HepG2 (cell line): ENCODE measurements at regions not wholly inside any gene's neighbourhood (a gene's known extent, or its start where the extent isn't known, plus 50 kb on each side); places are given as distances from the start of the nearest gene placed in this dataset.

Experiments used
- ATAC-seq: fragments of 200-7000 bp; cut with Tn5 transposase; 3 replicates; pipeline ENCODE4 v1.9.1; 2020; ENCODE audit warnings: mild to moderate bottlenecking, moderate library complexity
- BruUV-seq: library from RNA; stranded (reverse); fragments of 400-500 nt; replicated peaks from 2 replicates; lab custom pipeline; 2021; lab: Mats Ljungman, UMichigan
- CTCF ChIA-PET: fragments of 300-600 bp; formaldehyde crosslinking; extraction: SDS; loops from one replicate; lab custom pipeline; 2021; ENCODE audit warnings: low total read pairs, inconsistent platforms, low intra/inter-chr PET ratio; lab: Yijun Ruan, JAX
- POLR2A ChIA-PET: fragments of 350-600 bp; sonication (Branson Sonifier 250); formaldehyde crosslinking; loops from one replicate; lab custom pipeline; 2020; ENCODE audit warnings: antibody characterized with exemption, inconsistent platforms; lab: Yijun Ruan, JAX
- DNase-seq: peaks from one replicate; pipeline ENCODE4 v3.0.0-alpha.2; 2015; ENCODE audit warnings: low spot score
- FAIRE-seq: peaks from 3 replicates; lab custom pipeline; 2011; peaks lifted over from hg19 to GRCh38; lab: Jason Lieb, UNC
- H2AFZ ChIP-seq: one replicate; pipeline ENCODE4 v1.6.1; 2011; ENCODE audit warnings: low read length, inconsistent platforms
- H3K27ac ChIP-seq: fragments of 300-600 bp; 3 replicates; pipeline ENCODE4 v1.8.0; 2011; ENCODE audit warnings: mixed run types, mild to moderate bottlenecking, mixed read lengths, low read length, inconsistent platforms; ENCODE audit not compliant: insufficient read depth; ENCODE audit errors: extremely low read length
- H3K27me3 ChIP-seq, 2 experiments: fragments of 200-600 bp in 1 of 2; 2 replicates in 1 of 2; 3 replicates in 1 of 2; pipeline versions ENCODE4 v1.6.0 to v1.8.0; 2011; ENCODE audit warnings: low read length in 2 of 2, mild to moderate bottlenecking in 2 of 2, moderate library complexity in 2 of 2, inconsistent platforms in 1 of 2; ENCODE audit not compliant: insufficient read depth in 2 of 2, control insufficient read depth in 1 of 2
- H3K36me3 ChIP-seq, 2 experiments: fragments of 200-600 bp in 1 of 2; replicated peaks in 1 of 2; 2 replicates in 1 of 2; 3 replicates in 1 of 2; pipeline versions ENCODE4 v1.5.1 to v1.8.0; 2011; ENCODE audit warnings: low read length in 2 of 2, inconsistent platforms in 1 of 2; ENCODE audit not compliant: insufficient read depth in 2 of 2, control insufficient read depth in 1 of 2
- H3K4me1 ChIP-seq: 2 replicates; pipeline ENCODE4 v1.5.1; 2012; ENCODE audit warnings: low read length, inconsistent platforms; ENCODE audit not compliant: insufficient read depth
- H3K4me2 ChIP-seq: 2 replicates; pipeline ENCODE4 v1.6.0; 2011; ENCODE audit warnings: low read depth, low read length, inconsistent platforms
- H3K4me3 ChIP-seq, 3 experiments: fragments of 200-600 bp in 1 of 3; sonication (generic), shearing (Covaris generic) in 1 of 3; replicated peaks in 1 of 3; 2 replicates each; pipeline ENCODE4 v1.5.1; 2011 to 2016; ENCODE audit warnings: low read length in 3 of 3, inconsistent platforms in 2 of 3, low read depth in 2 of 3, mild to moderate bottlenecking in 2 of 3, control low read depth in 1 of 3, mixed read lengths in 1 of 3; ENCODE audit not compliant: insufficient read depth in 1 of 3
- H3K79me2 ChIP-seq: one replicate; pipeline ENCODE4 v1.6.1; 2011; ENCODE audit warnings: low read length, inconsistent platforms; ENCODE audit not compliant: insufficient read depth
- H3K9ac ChIP-seq: 2 replicates; pipeline ENCODE4 v1.6.0; 2011; ENCODE audit warnings: mild to moderate bottlenecking, low read depth, low read length, inconsistent platforms; ENCODE audit not compliant: insufficient read depth
- H3K9me3 ChIP-seq: 2 replicates; pipeline ENCODE4 v1.5.1; 2012; ENCODE audit warnings: mild to moderate bottlenecking, low read length
- H4K20me1 ChIP-seq: 2 replicates; pipeline ENCODE4 v1.6.0; 2011; ENCODE audit warnings: inconsistent platforms, mild to moderate bottlenecking, low read length, moderate library complexity; ENCODE audit not compliant: insufficient read depth
- AKAP8 ChIP-seq: sonication (generic); formaldehyde crosslinking; IDR thresholded peaks from 2 replicates; pipeline ENCODE4 v1.5.1; 2020; ENCODE audit warnings: mild to moderate bottlenecking, missing genetic modification reagents
- EP300 ChIP-seq, 3 experiments: sonication (generic) in 1 of 3; formaldehyde crosslinking in 1 of 3; IDR thresholded peaks; 2 replicates each; pipeline versions ENCODE4 v1.5.1 to v1.6.1; 2011 to 2020; ENCODE audit warnings: low read depth in 2 of 3, low read length in 2 of 3, borderline replicate concordance in 1 of 3, improper control_type of control experiment in 1 of 3, mild to moderate bottlenecking in 1 of 3, missing genetic modification reagents in 1 of 3, moderate library complexity in 1 of 3
- POLR2G ChIP-seq: fragments of 200-400 bp; formaldehyde crosslinking; IDR thresholded peaks from 2 replicates; pipeline ENCODE4 v1.6.1; 2018; ENCODE audit warnings: mild to moderate bottlenecking, low read depth, low read length, moderate library complexity
- SRF ChIP-seq: IDR thresholded peaks from 2 replicates; pipeline ENCODE4 v1.6.1; 2011; ENCODE audit warnings: mild to moderate bottlenecking, low read depth, low read length, moderate library complexity
- ZFX ChIP-seq: sonication (generic); formaldehyde crosslinking; IDR thresholded peaks from 2 replicates; pipeline ENCODE4 v1.4.0; 2020; ENCODE audit warnings: mild to moderate bottlenecking, low read depth, missing genetic modification reagents, moderate library complexity
- WGBS: methylation state at CpG from one replicate; pipeline ENCODE4 v1.1.6; 2017; ENCODE audit warnings: low lambda C conversion rate; 5-methylcytosine and 5-hydroxymethylcytosine counted together
- in situ Hi-C: cut with HindIII; loops from 2 replicates; pipeline ENCODE4 v1.10.0; 2017; ENCODE audit warnings: low pct_unique_long_range_greater_than_20kb; ENCODE audit not compliant: extremely low pct_ligation_motif_present
- intact Hi-C: fragments of 100-400 bp; cut with micrococcal nuclease; formaldehyde crosslinking; loops from one replicate; pipeline ENCODE4 v1.10.0; 2022; ENCODE audit not compliant: unreplicated experiment
- TF ChIP-seq, protein P1 (sequence below): sonication (generic); formaldehyde crosslinking; conservative IDR thresholded peaks from 2 replicates; pipeline ENCODE4 v1.8.0; 2022; ENCODE audit warnings: missing genetic modification reagents
- TF ChIP-seq, protein P2 (sequence below): sonication (generic); formaldehyde crosslinking; IDR thresholded peaks from 2 replicates; pipeline ENCODE4 v1.5.0; 2020; ENCODE audit warnings: mild to moderate bottlenecking, missing genetic modification reagents

DNA sequence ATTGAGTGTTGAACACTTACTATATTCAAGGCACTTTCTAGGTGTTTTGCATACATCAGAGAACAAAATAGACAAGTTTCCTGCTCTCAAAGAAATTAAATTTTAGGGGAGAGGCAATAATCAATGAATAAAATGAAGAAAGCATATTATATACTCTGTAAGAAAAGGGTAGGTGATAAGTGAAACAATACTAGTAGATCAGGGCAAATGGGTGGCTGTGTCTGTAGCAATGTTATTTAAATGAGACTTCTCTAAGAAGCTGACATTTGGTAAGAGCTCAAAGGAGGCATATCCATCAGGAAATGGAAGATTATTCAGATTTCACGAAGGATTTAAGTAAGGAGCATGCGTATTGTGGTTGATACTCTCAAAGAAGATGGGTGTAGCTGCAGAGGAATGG, 1291.6 kb downstream of the NSUN3 start (continued):
- TF ChIP-seq, protein P1, sequence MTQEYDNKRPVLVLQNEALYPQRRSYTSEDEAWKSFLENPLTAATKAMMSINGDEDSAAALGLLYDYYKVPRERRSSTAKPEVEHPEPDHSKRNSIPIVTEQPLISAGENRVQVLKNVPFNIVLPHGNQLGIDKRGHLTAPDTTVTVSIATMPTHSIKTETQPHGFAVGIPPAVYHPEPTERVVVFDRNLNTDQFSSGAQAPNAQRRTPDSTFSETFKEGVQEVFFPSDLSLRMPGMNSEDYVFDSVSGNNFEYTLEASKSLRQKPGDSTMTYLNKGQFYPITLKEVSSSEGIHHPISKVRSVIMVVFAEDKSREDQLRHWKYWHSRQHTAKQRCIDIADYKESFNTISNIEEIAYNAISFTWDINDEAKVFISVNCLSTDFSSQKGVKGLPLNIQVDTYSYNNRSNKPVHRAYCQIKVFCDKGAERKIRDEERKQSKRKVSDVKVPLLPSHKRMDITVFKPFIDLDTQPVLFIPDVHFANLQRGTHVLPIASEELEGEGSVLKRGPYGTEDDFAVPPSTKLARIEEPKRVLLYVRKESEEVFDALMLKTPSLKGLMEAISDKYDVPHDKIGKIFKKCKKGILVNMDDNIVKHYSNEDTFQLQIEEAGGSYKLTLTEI (CRISPR knock-in tag) = no peak
- TF ChIP-seq, protein P2, sequence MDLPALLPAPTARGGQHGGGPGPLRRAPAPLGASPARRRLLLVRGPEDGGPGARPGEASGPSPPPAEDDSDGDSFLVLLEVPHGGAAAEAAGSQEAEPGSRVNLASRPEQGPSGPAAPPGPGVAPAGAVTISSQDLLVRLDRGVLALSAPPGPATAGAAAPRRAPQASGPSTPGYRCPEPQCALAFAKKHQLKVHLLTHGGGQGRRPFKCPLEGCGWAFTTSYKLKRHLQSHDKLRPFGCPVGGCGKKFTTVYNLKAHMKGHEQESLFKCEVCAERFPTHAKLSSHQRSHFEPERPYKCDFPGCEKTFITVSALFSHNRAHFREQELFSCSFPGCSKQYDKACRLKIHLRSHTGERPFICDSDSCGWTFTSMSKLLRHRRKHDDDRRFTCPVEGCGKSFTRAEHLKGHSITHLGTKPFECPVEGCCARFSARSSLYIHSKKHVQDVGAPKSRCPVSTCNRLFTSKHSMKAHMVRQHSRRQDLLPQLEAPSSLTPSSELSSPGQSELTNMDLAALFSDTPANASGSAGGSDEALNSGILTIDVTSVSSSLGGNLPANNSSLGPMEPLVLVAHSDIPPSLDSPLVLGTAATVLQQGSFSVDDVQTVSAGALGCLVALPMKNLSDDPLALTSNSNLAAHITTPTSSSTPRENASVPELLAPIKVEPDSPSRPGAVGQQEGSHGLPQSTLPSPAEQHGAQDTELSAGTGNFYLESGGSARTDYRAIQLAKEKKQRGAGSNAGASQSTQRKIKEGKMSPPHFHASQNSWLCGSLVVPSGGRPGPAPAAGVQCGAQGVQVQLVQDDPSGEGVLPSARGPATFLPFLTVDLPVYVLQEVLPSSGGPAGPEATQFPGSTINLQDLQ = no peak
- no peak for TF ChIP-seq AKAP8

DNA sequence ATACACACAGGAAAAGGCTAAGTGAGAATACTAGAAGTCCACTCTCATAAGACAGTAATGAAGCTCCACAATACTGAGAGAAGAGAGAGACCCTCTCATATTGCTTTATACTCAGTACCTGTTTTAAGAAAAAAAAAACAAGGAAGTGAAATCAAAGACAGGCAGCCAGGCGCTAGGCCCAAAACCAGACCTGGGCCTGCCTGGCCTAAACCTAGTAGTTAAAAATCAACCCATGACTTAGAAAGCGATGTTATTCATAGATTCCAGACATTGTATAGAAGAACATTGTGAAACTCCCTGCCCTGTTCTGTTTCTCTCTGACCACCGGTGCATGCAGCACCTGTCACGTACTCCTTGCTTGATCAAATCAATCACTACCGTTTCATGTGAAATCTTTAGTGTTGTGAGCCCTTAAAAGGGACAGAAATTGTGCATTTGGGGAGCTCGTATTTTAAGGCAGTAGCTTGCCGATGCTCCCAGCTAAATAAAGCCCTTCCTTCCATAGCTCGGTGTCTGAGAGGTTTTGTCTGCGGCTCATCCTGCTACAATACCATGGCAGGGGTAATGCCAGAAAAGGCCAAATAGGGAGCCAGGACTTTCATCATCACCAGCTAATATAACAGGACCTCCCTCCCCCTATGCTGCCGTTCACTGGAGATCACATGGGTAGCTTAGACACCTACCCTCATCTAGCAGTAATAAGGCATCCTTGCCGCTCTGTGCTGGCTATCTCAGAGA, 1294.1 kb downstream of the NSUN3 start:
- Histone ChIP-seq H3K4me1 (0 out of 2 replicates have a peak, but pooled peaks cover 9% of the 10 kb centered on the region), H3K4me2 (peak overlapping the region; percentile 32; the same call in 1 of the 2 replicates), H4K20me1 (no peaks in the 10 kb centered on the region), H3K27me3 (no peaks in the 10 kb centered on the region), H3K36me3 (no peaks in the 10 kb centered on the region), H3K79me2 (no peaks in the 10 kb centered on the region), H3K4me3 (peak overlapping the region in 1 of 3 experiments; percentile 16; a peak in 1 of 6 replicates), H3K9me3 (no peaks in the 10 kb centered on the region), H3K27ac (no peak overlapping the region), H2AFZ (no peak overlapping the region), H3K9ac (no peak overlapping the region; the same call in 1 of the 2 replicates)
- no peak for DNase-seq
- ChIA-PET POLR2A (no interaction called here), CTCF (no interaction called here)
- no TSS peak for BruUV-seq
- WGBS = 24% methylated on average over 9 of the region's 11 CpGs
- FAIRE-seq = no peak
- intact Hi-C loops = no loop called here
- in situ Hi-C loops = no loop called here
- peak; percentile 64 for TF ChIP-seq ZFX (CRISPR knock-in tag)
- no peak for TF ChIP-seq POLR2G
- TF ChIP-seq EP300 (IDR thresholded peaks at IDR 0.05; ENCODE audit: low read depth in 2 of 2, low read length in 2 of 2) = no peak
- TF ChIP-seq EP300 (CRISPR knock-in tag; IDR thresholded peaks at IDR 0.05; ENCODE audit: borderline replicate concordance) = no peak
- no peak for TF ChIP-seq SRF
- ATAC-seq = peak; percentile 43; the same call in 2 of the 3 replicates
